H9 (cell line): ENCODE measurements at regions not wholly inside any gene's neighbourhood (a gene's known extent, or its start where the extent isn't known, plus 50 kb on each side); places are given as distances from the start of the nearest gene placed in this dataset.
"Not testable (repeated sequence)": the region's sequence is repeated elsewhere in the genome, so short reads cannot be mapped to it uniquely, and the experiment has no call there.

ENCODE experiments used
- DNase-seq: peaks from one replicate; pipeline ENCODE4 v3.0.0-alpha.2; 2017
- H2AFZ ChIP-seq: one replicate; pipeline ENCODE4 v1.6.1; 2013; ENCODE audit warnings: mild to moderate bottlenecking, low read length, control low read depth, moderate library complexity
- H2AK5ac ChIP-seq: 2 replicates; pipeline ENCODE4 v1.6.1; 2013; ENCODE audit warnings: low read length, control low read depth, mixed read lengths; ENCODE audit not compliant: insufficient read length
- H2BK120ac ChIP-seq: one replicate; pipeline ENCODE4 v1.6.1; 2013; ENCODE audit warnings: low read depth, mild to moderate bottlenecking, low read length, control low read depth, inconsistent platforms; ENCODE audit not compliant: poor library complexity, severe bottlenecking
- H2BK12ac ChIP-seq: 2 replicates; pipeline ENCODE4 v1.6.1; 2013; ENCODE audit warnings: low read length, control low read depth, mixed read lengths, low read depth; ENCODE audit not compliant: insufficient read length
- H2BK15ac ChIP-seq: 2 replicates; pipeline ENCODE4 v1.6.1; 2013; ENCODE audit warnings: low read depth, low read length, control low read depth
- H2BK20ac ChIP-seq: one replicate; pipeline ENCODE4 v1.6.1; 2013; ENCODE audit warnings: low read depth, mild to moderate bottlenecking, low read length, control low read depth, inconsistent platforms; ENCODE audit not compliant: poor library complexity, severe bottlenecking
- H2BK5ac ChIP-seq: 2 replicates; pipeline ENCODE4 v1.6.1; 2013; ENCODE audit warnings: low read length, control low read depth, mixed read lengths; ENCODE audit not compliant: insufficient read length
- H3K14ac ChIP-seq: 2 replicates; pipeline ENCODE4 v1.6.1; 2013; ENCODE audit warnings: low read length, control low read depth; ENCODE audit not compliant: insufficient read depth
- H3K18ac ChIP-seq: 2 replicates; pipeline ENCODE4 v1.6.1; 2013; ENCODE audit warnings: low read depth, mild to moderate bottlenecking, mixed read lengths, low read length, control low read depth; ENCODE audit not compliant: insufficient read length
- H3K23ac ChIP-seq: 2 replicates; pipeline ENCODE4 v1.6.1; 2013; ENCODE audit warnings: low read length, control low read depth, mixed read lengths, low read depth; ENCODE audit not compliant: insufficient read length
- H3K23me2 ChIP-seq: 2 replicates; pipeline ENCODE4 v1.6.1; 2013; ENCODE audit warnings: low read depth, mild to moderate bottlenecking, mixed read lengths, low read length, control low read depth; ENCODE audit not compliant: insufficient read length, poor library complexity, severe bottlenecking
- H3K27ac ChIP-seq: 2 replicates; pipeline ENCODE4 v1.5.1; 2013; ENCODE audit warnings: low read length, control low read depth, mixed read lengths, low read depth; ENCODE audit not compliant: insufficient read length
- H3K27me3 ChIP-seq: 2 replicates; pipeline ENCODE4 v1.6.1; 2013; ENCODE audit warnings: low read length, control low read depth, inconsistent platforms; ENCODE audit not compliant: insufficient read depth
- H3K4ac ChIP-seq: 2 replicates; pipeline ENCODE4 v1.6.1; 2013; ENCODE audit warnings: low read depth, mild to moderate bottlenecking, control low read depth, inconsistent platforms, low read length, moderate library complexity
- H3K4me1 ChIP-seq: 2 replicates; pipeline ENCODE4 v1.6.1; 2013; ENCODE audit warnings: low read length, control low read depth, inconsistent platforms; ENCODE audit not compliant: insufficient read depth
- H3K4me2 ChIP-seq: 2 replicates; pipeline ENCODE4 v1.6.1; 2013; ENCODE audit warnings: low read length, control low read depth, mixed read lengths; ENCODE audit not compliant: insufficient read length, insufficient read depth
- H3K56ac ChIP-seq: 2 replicates; pipeline ENCODE4 v1.6.1; 2013; ENCODE audit warnings: low read depth, mild to moderate bottlenecking, mixed read lengths, low read length, control low read depth; ENCODE audit not compliant: insufficient read length
- H3K79me1 ChIP-seq: 2 replicates; pipeline ENCODE4 v1.6.1; 2013; ENCODE audit warnings: low read depth, mild to moderate bottlenecking, moderate library complexity, low read length, control low read depth, inconsistent platforms; ENCODE audit not compliant: insufficient read depth, poor library complexity, severe bottlenecking
- H3K79me2 ChIP-seq: 2 replicates; pipeline ENCODE4 v1.6.1; 2013; ENCODE audit warnings: low read length, control low read depth, inconsistent platforms; ENCODE audit not compliant: insufficient read depth
- H3K9ac ChIP-seq: 2 replicates; pipeline ENCODE4 v1.6.1; 2013; ENCODE audit warnings: low read length, control low read depth, mixed read lengths; ENCODE audit not compliant: insufficient read length; ENCODE audit errors: extremely low read depth
- H3K9me3 ChIP-seq: one replicate; pipeline ENCODE4 v1.6.1; 2013; ENCODE audit warnings: low read depth, low read length, inconsistent platforms; ENCODE audit not compliant: control insufficient read depth
- H3T11ph ChIP-seq: one replicate; pipeline ENCODE4 v1.6.1; 2013; ENCODE audit warnings: mild to moderate bottlenecking, low read length, control low read depth, inconsistent platforms
- H4K20me1 ChIP-seq: one replicate; pipeline ENCODE4 v1.6.1; 2013; ENCODE audit not compliant: control insufficient read depth, insufficient read length, insufficient read depth
- H4K5ac ChIP-seq: 2 replicates; pipeline ENCODE4 v1.6.1; 2013; ENCODE audit warnings: low read depth, mild to moderate bottlenecking, mixed read lengths, low read length, control low read depth; ENCODE audit not compliant: insufficient read length
- H4K8ac ChIP-seq: replicated peaks from 2 replicates; pipeline ENCODE4 v1.6.1; 2013; ENCODE audit warnings: low read length, control low read depth, mixed read lengths, low read depth; ENCODE audit not compliant: insufficient read length
- H4K91ac ChIP-seq: 2 replicates; pipeline ENCODE4 v1.6.1; 2013; ENCODE audit warnings: low read depth, mild to moderate bottlenecking, moderate library complexity, mixed read lengths, low read length, control low read depth; ENCODE audit not compliant: insufficient read length
- H3K27ac Mint-ChIP-seq, 3 experiments: 2 replicates in 2 of 3; 3 replicates in 1 of 3; pipeline ENCODE4 v1.8.0; 2020 to 2021; ENCODE audit warnings: mixed read lengths in 3 of 3, mild to moderate bottlenecking in 1 of 3, moderate library complexity in 1 of 3
- H3K27me3 Mint-ChIP-seq: 2 replicates; pipeline ENCODE4 v1.8.0; 2021; ENCODE audit warnings: low read depth, mild to moderate bottlenecking, moderate library complexity, mixed read lengths
- H3K36me3 Mint-ChIP-seq, 3 experiments: 2 replicates in 2 of 3; 3 replicates in 1 of 3; pipeline ENCODE4 v1.8.0; 2020 to 2021; ENCODE audit warnings: low read depth in 3 of 3, mixed read lengths in 3 of 3; ENCODE audit not compliant: insufficient read depth in 1 of 3
- H3K4me1 Mint-ChIP-seq, 2 experiments: 2 replicates each; pipeline ENCODE4 v1.8.0; 2020; ENCODE audit warnings: mixed read lengths in 2 of 2
- H3K4me3 Mint-ChIP-seq, 2 experiments: 2 replicates in 1 of 2; 3 replicates in 1 of 2; pipeline ENCODE4 v1.8.0; 2020 to 2021; ENCODE audit warnings: mild to moderate bottlenecking in 2 of 2, mixed read lengths in 2 of 2, moderate library complexity in 1 of 2
- H3K9me3 Mint-ChIP-seq, 2 experiments: 2 replicates in 1 of 2; 3 replicates in 1 of 2; pipeline ENCODE4 v1.8.0; 2020; ENCODE audit warnings: mild to moderate bottlenecking in 2 of 2, mixed read lengths in 2 of 2, moderate library complexity in 1 of 2
- WGBS: extraction: QIAGEN DNeasy Blood & Tissue Kit; methylation state at CpG from one replicate; pipeline ENCODE4 v1.1.7; 2013; ENCODE audit warnings: missing lambda C conversion rate, low lambda C conversion rate, mixed read lengths; ENCODE audit not compliant: insufficient read length; ENCODE audit errors: extremely low coverage; 5-methylcytosine and 5-hydroxymethylcytosine counted together

DNA sequence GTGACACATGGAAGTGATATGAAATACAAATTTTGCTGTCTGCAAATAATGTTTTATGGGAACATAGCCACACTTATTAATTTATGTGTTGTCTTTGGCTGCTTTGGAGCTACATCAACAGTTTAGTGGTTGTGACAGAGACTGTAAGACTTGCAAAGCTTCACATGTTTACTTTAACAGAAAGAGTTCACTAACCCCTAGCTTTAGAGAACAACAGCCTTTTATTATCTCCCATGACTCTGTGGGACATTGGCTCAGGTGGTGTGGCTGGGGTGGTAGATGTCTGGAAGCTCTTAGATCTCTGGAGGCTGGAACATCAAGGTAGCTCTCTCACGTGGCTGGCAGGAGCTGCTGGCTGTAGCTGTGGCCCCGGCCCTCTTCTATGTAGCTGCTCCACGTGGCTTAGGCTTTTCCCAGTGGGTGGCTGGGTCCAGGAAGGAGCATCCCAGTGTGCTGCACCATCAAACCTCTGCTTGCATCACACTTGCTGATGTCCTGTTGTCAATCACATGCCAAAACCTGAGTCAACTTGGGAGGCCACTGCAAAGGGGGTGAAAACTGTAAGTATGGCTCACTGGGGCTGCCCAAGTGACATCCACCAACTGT, 51.8 kb upstream of the MTLN start:
- not testable (repeated sequence) for H3K23me2 ChIP-seq, H3K14ac ChIP-seq, H2BK20ac ChIP-seq, H2BK15ac ChIP-seq, H3K56ac ChIP-seq, H3K9me3 ChIP-seq, H3K4me1 Mint-ChIP-seq, H4K91ac ChIP-seq, H4K5ac ChIP-seq, H3K4me3 Mint-ChIP-seq, H3K27me3 Mint-ChIP-seq, H3K36me3 Mint-ChIP-seq, DNase-seq, H3K79me1 ChIP-seq, H3K9ac ChIP-seq, H3T11ph ChIP-seq, H2AFZ ChIP-seq, H3K18ac ChIP-seq, H2BK12ac ChIP-seq, H3K27me3 ChIP-seq, H4K20me1 ChIP-seq, H3K27ac ChIP-seq, H2BK5ac ChIP-seq, H4K8ac ChIP-seq, H3K27ac Mint-ChIP-seq, H2AK5ac ChIP-seq, H3K9me3 Mint-ChIP-seq, H3K23ac ChIP-seq, H3K4me2 ChIP-seq, H2BK120ac ChIP-seq, H3K79me2 ChIP-seq, H3K4me1 ChIP-seq, H3K4ac ChIP-seq
- no CpG with 5 or more reads among the region's 3 CpGs for WGBS

GRCh38 chr2:110263462-110263861, 51.1 kb upstream of the MTLN start:
- H3K9me3 Mint-ChIP-seq, H3K4me3 Mint-ChIP-seq, H3K4me1 ChIP-seq, H3K9ac ChIP-seq, DNase-seq, H3K18ac ChIP-seq, H2BK12ac ChIP-seq, H3K56ac ChIP-seq, H2AFZ ChIP-seq, H3K27me3 Mint-ChIP-seq, H4K91ac ChIP-seq, H2BK20ac ChIP-seq, H3K23ac ChIP-seq, H2BK120ac ChIP-seq, H3K23me2 ChIP-seq, H3K79me1 ChIP-seq, H3K27ac Mint-ChIP-seq, H3K14ac ChIP-seq, H3K4me1 Mint-ChIP-seq, H3K36me3 Mint-ChIP-seq, H3K4ac ChIP-seq, H3K27me3 ChIP-seq, H2BK15ac ChIP-seq, H3K9me3 ChIP-seq, H3K27ac ChIP-seq, H4K8ac ChIP-seq, H2AK5ac ChIP-seq, H2BK5ac ChIP-seq, H4K20me1 ChIP-seq, H3K79me2 ChIP-seq, H3K4me2 ChIP-seq, H4K5ac ChIP-seq, H3T11ph ChIP-seq: not testable (repeated sequence)
- WGBS: no CpG with 5 or more reads among the region's 2 CpGs
